Breast epithelium (tissue), 3 donors: ENCODE measurements at regions not wholly inside any gene's neighbourhood (a gene's known extent, or its start where the extent isn't known, plus 50 kb on each side); places are given as distances from the start of the nearest gene placed in this dataset.

ENCODE experiments used
- CTCF ChIP-seq, 3 donors: fragments of 450-650 bp; IDR thresholded peaks; one replicate each; pipeline ENCODE4 v1.5.1; 2016 to 2017; ENCODE audit warnings: antibody characterized with exemption in 3 of 3, mild to moderate bottlenecking in 3 of 3, moderate library complexity in 3 of 3
- POLR2A ChIP-seq: fragments of 450-650 bp; IDR thresholded peaks from one replicate; pipeline ENCODE4 v1.6.1; 2016; ENCODE audit warnings: antibody characterized with exemption, mild to moderate bottlenecking, moderate library complexity
- POLR2AphosphoS5 ChIP-seq, 3 donors: sonication (generic); formaldehyde crosslinking; IDR thresholded peaks; one replicate each; pipeline ENCODE4 v1.6.1; 2017; ENCODE audit warnings: antibody characterized with exemption in 3 of 3

- no peak for TF ChIP-seq CTCF (IDR thresholded peaks at IDR 0.05)
- TF ChIP-seq POLR2A, result no peak
- peak in 1 of 3 donors; percentile 10 for TF ChIP-seq POLR2AphosphoS5 (IDR thresholded peaks at IDR 0.05)
Measured at GRCh38 chr1:91148641-91149069, 126.8 kb upstream of the ZNF644 start.
